Right ventricle myocardium inferior (tissue), 1 donor: ENCODE measurements at regions not wholly inside any gene's neighbourhood (a gene's known extent, or its start where the extent isn't known, plus 50 kb on each side); places are given as distances from the start of the nearest gene placed in this dataset.

Experiments
- ATAC-seq: fragments of 200-7000 bp; cut with Tn5 transposase; one replicate; pipeline ENCODE4 v1.9.1; 2020; ENCODE audit warnings: mild to moderate bottlenecking, moderate library complexity
- DNase-seq: peaks from one replicate; pipeline ENCODE4 v3.0.0; 2021; ENCODE audit errors: missing footprints
- intact Hi-C: fragments of 100-400 bp; cut with DNase I; formaldehyde crosslinking; loops from one replicate; pipeline ENCODE4 v1.11.0; 2022
- donor health status: DM: no; HTN: yes; CAD: no; lungs with severe emphysema.

DNA sequence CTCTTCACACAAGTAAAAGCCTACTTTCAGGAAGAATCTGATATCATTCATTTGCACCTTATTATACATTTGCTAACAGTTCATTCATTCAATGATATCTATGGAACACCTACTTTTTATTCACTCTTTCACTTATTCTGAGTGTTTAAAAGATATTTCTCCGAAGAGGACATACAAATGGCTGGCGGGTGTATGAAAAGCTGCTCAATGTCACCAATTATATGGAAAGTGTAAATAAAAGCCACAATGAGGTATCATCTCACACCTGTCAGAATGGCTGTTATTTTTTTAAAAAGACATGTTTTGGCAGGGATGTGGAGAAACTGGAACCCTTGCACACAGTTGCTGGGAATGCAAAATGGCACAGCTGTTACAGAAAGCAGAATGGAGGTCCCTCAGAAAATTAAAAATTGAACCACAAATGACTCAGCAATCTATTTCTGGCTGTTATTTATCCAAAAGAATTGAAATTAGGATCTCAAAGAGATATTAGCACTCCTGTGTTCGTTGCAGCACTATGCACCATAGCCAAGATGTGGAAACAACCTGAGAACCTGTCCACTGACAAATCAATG, 127.6 kb upstream of the IRS2 start:
- DNase-seq (no peak), ATAC-seq (no peak)
- intact Hi-C loops, result no loop called here

DNA sequence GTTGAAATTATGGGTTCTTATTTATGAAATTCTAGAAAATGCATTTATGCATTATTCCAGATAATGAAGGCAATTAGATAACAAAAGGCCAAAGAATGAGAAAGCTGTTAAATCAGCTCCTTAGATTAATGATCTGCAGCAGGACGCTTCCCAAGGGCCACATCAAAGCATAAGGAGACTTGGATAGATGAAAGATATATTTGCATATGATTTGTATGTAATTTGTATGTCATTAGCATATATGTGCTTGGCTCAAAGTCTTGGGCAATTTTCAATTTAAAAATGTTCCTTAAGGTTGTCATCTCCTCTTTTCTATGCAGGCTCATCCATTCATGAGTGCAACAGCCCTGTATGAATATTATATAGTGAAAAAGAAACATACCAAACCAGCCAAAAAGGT, 126.8 kb upstream of the IRS2 start:
- ATAC-seq (no peak), DNase-seq (no peak)
- intact Hi-C loops, result no loop called here

DNA sequence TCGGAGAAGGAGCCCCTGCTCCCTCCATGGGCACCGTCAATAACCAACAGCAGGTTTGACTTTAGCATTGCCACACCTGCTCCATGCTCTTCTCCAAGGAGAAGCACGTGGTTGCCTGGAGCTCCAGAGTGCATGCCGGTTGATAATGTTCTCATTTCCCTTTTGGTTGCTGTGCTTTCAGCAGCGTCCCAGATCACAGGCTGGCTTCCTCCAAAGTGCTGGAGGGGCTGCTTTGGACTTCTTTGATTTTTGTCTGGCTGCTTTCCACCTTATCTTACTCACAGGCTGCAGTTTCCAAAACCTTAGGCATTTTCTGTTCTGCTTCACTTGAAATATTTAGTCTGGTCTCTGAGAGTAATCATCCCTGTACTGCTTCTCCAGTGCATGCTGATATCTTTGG, 123.8 kb upstream of the IRS2 start:
- ATAC-seq (peak; percentile 50), DNase-seq (no peak)
- intact Hi-C loops, result no loop called here

DNA sequence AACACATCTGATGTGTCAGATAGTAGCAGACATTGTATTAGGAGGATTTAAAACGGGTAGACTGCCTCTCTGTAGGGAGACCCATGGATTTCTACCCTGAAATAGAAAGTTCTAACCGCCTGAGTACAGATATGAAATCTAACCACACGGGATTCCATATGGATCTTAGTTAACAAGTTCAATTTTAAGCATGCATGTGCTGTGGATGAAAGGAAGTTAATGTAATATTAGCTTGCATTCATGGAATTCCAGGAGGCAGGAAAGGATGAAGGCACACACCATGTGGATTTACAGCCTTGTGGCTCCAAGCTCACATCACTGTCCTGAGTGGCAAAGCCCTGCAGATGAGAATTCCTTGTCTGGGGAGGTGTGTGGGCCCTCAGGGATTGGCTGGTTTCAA, 120.6 kb upstream of the IRS2 start:
- ATAC-seq (no peak), DNase-seq (no peak)
- intact Hi-C loops, result no loop called here

DNA sequence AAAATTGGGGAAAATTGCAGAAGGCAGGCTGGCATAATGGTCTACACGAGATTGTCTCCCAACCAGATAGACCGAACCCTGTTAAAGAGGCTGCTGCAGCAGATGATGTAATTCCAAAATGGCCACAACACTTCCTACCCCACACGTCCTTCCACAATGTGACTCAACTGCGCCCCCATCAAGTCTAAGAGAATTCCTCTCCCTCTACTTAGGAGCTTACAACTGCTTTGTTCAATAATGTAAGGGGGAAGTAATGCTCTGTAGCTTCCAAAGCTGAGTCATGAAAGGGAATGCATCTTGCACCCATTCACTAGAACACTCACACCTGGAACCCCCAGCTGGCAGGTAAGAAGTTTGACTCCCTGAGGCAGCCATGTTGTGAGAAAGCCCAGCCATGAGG, 117.8 kb upstream of the IRS2 start:
- ATAC-seq (no peak), DNase-seq (no peak)
- intact Hi-C loops, result no loop called here

DNA sequence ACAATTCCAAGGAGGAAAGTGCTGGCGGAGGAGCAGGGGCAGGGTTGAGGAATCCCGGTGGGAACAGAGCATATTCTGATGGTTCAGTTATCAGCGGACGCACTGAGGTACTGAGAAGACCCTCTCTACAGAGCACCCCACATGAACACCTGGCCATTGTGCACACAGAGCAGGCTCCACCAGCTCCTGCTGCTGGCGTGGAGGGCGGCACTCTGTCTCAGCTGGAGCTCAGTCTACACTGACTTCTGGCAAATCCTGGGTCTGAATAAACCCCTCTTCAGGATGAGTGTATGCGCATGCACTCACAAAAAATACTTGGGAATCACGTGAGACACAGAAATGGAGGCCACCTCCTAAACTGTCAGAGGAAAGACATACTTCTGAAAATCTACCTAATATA, 114.4 kb upstream of the IRS2 start:
- no peak for ATAC-seq
- intact Hi-C loops, result no loop called here
- DNase-seq, result no peak

DNA sequence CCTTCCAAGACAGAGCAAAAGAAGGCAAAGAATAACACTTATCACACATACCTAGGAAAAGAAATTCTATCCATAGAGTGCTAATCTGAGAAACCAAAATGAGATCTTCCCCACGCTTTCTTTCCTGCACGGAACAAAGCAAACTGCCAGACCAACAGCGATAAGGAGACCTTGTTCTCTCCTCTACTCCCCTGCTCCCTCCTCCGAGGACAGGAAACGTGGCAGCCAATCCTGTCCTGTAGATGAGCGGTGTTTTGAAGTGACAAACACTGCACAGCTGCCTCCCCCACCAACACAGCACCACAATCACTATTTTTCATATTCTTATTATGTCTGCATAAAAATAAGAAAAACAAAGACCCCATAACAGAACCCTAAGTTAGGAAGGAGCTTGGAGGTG, 113.9 kb upstream of the IRS2 start:
- intact Hi-C loops, result no loop called here
- peak; percentile 50 for ATAC-seq
- no peak for DNase-seq

DNA sequence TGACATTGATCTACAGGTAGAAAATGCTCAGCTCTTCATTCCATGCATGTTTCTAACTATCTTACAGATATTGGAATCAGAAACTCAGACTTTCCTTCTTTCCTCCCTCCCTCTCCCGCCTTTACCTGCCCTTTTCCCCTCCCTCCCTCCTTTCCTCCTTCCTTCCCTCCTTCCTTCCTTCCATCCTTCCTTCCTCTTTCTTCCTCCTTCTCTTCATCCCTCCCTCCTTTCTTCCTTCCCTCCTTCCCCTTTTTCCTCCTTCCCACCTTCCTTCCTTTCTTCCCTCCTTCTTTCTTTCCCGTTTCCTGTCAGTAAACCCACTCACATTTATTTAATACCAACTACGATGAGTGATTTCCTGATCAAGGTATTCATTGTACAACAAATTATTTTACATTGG, 113.4 kb upstream of the IRS2 start:
- intact Hi-C loops, result no loop called here
- DNase-seq (no peak), ATAC-seq (no peak)

DNA sequence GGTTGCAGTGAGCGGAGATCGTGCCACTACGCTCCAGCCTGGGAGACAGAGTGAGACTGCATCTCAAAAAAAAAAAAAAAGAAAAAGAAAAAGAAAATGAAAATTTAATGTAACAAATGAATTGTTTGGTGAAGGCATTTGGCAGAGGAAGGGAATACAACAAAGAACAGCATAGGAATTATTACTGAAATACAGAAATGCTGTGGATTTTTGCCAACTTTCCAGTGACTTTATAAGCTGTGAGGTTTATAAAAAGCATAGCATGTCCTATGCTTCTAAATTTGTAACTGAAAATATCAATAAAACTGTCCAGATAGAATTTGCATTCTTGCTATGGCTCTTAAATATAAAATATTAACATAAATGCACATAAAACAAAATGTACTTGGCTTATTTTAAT, 112.9 kb upstream of the IRS2 start:
- no peak for ATAC-seq
- no peak for DNase-seq
- intact Hi-C loops, result no loop called here

DNA sequence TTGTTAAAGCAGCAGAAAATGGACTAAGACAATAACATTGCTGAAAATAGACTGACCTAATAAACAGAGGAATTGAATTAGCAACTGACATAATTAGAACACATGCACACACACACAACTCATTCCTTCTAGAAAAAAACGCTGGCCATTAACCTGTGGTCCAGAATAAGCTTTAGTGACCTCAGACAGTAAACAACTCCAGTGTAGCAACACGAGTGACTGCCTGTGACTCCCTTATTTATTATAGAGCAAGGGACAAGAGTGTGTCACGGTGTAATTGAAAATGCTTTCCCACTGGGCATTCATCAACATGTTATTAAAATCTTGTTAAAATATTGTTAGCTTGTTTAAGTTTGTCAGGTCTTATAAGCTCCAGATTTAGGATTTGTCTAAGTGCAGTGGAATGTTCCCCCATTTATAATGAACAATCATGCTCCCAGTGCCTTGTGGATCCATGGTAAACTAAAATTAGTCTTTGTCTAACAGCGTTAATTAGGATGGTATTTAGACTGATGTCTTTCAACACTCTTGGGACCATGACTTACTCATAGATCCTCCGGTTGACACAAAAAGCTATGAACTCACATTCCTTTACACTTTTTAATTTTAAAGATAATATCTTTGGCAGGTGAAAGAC, 111.7 kb upstream of the IRS2 start:
- intact Hi-C loops, result no loop called here
- no peak for DNase-seq
- no peak for ATAC-seq

DNA sequence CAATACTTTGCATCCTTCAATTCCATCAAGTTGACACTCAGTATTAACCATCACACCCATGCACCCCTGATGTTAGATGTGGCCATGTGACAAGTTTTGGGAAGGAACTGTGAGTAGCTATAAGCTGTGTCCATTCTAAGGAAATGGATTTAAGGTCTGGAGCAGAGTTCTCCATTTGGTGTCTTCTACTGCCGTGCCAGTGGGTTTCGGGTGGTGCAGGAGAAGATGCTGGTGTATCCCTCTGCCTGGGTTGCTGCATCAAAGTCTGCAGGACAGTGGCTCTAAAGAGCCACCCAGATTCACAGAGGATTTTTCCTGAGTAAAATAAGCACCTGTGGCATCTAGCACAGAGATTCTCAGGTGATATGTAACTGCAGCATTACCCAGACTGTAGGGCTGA, 105.7 kb upstream of the IRS2 start:
- intact Hi-C loops, result no loop called here
- ATAC-seq, result no peak
- DNase-seq, result no peak

DNA sequence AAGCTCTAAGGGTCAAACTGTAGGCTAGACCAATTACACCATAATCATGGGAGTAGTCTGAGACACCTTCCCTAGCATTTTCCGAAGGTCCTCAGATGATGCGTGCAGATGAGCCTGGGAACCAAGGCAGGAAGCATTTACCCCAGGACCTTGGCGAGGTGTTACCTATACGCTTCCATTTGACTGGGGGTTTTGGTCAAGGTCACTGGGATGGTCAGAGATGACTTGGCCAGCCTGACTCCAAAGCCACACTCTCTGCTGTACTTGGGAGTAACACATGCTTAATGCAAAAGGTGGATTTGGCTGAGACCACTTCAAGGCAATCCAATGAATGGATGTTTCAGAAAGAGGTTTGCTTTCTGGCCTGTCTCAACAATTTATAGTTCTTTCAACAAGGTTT, 98.9 kb upstream of the IRS2 start:
- DNase-seq (no peak), ATAC-seq (no peak)
- intact Hi-C loops, result no loop called here

DNA sequence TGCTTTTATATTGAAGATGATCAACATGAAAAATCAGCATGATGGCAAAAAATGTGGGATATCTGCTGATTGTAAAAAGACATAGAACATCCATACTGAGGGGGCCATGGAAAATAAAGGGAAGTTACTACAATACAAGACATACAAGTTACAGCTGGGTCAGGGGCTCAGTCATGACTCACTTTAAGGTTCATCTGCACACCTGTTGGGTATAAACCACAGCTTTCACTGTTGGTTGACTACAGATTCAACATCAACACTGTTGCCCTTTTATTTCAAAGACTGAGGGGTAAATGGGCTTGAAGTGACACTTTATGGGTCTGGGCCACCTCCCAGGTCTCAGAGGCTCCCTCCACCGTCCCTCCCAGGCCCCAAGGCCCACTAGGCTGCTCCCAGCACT, 98.1 kb upstream of the IRS2 start:
- DNase-seq, result no peak
- intact Hi-C loops, result no loop called here
- ATAC-seq, result no peak

DNA sequence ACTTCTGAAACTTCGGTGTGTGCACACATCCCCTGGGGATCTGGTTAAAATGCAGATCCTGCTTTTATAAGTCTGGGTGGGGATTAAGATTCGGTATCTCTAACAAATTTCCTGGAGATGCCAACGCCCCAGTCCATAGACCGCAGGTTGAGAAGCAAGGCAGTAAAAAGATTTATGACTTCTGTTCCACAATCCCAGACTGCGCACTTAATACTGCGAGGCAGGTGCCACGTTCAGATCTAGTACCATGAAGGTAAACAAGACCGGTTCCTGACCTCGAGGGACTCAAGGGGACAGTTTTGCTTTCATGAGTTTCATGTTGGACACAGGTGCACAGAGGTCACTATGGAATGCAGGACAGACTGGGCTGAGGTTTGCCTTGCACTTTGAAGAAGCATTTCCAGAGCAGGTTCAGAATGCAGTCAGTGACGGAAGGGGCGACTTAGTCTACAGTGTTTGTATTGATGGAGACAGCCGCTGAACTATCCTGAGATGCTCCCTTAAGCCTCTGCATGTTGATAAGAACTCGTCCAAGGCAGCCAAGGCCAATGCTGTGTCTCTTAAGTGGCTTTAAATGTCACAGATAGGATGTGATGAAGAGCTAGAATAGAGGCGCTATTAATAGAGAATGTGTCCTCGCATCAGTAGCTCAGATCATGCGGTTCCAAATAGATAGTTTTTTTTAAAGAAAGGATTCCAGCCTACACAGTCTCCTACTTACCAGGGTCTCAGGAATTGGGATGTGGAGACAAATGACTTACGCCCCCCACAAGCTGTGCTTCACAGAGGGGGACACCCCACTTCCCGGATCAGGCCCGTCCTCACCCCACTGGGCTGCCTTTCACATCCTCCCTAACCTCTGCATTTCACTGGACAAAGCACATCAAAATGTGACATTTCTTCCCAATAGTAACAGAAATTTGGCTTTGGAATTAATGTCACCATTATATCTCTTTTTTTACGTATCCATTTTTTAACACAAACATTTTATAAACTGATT, 97.1 kb upstream of the IRS2 start:
- intact Hi-C loops, result no loop called here
- DNase-seq (no peak), ATAC-seq (peak; percentile 85)

DNA sequence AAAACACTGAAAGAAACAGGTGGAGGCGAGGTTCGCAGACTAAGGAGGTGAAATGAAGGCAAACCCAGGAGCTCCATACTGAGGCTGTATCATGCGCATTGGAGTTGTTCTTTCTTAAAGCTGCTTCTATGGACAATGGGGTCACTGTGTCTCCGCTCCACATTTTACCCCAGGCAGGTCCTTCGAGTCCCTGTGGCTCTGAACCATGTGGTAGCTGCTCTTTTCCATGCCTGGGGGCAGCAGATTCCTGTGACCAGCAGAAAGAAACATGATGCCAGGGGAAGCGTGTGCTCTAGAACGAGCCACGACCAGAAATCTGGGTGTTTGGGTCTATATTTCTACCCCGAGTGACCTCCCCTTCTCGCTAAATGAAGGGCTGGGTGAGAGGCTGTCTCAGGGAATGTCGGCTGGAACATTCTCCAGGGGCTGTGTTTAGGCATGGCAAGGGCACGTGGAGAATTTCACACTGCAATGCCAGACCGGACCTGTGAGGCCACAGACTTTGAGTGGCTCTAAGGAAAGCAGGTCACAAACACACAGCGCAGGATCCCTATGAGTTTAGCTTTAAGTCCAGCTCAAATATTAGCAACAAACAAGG, 95.7 kb upstream of the IRS2 start:
- DNase-seq, result no peak
- no peak for ATAC-seq
- intact Hi-C loops, result no loop called here

DNA sequence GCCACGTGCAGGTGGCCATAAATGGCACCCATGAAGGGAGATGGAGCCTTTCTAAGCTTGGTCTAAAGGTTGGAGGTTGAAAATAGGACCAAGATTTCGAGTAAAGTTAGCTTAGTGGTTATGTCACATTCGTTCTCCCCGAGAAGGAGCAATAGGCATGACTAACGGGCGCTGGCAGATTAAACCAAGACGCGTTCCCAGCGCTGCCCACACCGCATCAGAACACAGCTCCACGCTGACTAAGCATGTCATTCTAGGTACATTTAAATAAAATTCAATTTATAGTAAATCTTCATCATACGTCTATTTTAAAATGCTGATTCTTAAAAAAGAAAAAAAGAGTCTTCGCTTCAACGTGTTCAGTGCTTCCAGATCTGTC, 95.0 kb upstream of the IRS2 start:
- intact Hi-C loops, result no loop called here
- DNase-seq, result no peak
- no peak for ATAC-seq

DNA sequence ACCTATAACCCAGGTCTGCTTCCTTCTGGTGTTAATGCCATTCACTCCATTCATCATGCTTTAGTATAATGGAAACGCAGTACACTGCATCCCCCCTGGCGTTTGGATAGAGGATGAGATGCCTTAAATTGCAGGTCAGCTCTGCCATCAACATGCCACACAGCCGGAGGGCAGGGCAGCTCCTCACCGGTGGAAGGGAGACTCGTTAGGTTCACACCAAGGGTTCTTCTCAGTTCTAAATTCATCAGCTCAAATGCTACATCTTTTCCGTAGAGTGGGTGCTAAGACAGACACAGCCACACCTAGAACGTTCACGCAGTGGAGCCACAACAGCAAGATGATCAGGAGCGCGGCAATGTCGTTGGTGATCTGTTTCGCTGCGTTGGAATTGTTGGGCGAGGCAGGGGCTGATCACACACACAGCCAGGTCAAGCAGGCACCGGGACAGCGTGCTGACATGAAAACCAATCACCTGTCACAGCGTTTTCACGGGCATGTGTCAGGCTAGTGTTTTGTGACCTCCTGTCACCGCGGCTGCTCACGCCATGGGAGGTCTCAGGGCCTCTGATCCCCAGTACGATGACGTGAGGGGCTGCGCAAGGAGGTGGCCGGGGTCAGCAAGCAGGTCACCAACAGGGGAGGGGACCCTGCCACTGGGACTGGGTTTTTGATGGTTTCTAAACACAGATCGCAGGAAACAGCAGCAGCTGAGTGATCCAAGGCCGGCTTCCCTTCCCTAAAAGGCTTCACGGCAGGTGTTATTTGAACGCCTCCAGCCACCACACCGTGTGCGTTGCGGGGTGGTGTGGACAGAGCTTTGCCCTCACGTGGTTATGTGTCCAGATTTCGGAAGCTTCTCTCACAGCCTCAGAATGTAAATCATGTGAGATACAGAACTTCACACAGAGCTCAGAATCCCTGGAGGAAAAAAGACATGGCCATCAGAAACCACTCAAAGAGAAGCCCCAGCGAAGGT, 94.3 kb upstream of the IRS2 start:
- intact Hi-C loops, result no loop called here
- ATAC-seq, result no peak
- DNase-seq, result no peak

DNA sequence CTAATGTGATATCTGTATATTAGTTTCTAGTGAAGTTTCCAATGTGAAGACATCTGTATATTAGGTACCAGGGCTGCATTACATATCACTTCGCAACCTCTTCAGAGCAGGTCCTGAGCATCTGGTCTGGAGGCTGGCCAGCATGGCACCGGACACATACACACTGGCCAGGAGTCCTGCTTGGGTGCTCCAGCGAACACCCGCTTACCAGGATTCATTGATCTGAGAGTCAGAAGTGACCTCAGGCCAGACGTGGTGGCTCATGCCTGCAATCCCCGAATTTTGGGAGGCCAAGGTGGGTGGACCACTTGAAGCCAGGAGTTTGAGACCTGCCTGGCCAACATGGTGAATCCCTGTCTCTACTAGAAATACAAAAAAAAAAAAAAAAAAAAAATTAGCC, 93.0 kb upstream of the IRS2 start:
- no peak for DNase-seq
- intact Hi-C loops, result loop anchor here (10.0 kb wide), 1 partner anchor 225 kb away; no protein-coding TSS in a partner anchor
- ATAC-seq, result no peak

DNA sequence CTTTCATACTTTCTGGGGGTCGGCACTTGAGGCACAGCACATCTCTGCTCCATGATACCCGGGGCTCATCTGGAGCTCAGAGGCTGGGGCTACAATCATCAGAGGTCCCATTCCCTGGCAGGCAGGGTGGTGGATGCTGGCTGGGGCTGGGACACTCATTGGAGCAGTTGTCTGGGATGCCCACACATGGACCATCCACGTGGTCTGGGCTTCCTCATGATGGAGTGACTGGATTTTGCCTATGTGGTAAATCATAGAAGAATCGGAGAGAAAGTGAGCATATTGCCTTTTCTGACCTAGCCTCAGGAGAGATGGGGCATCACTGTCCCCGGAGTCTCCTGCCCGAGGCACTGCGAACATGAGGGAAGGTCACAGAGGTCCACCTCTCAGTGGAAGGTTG, 91.4 kb upstream of the IRS2 start:
- no peak for ATAC-seq
- intact Hi-C loops, result loop anchor here (10.0 kb wide), 1 partner anchor 227 kb away; no protein-coding TSS in a partner anchor
- no peak for DNase-seq
